ENCODE measurements at regions not wholly inside any gene's neighbourhood (a gene's known extent, or its start where the extent isn't known, plus 50 kb on each side); places are given as distances from the start of the nearest gene placed in this dataset.

DNA sequence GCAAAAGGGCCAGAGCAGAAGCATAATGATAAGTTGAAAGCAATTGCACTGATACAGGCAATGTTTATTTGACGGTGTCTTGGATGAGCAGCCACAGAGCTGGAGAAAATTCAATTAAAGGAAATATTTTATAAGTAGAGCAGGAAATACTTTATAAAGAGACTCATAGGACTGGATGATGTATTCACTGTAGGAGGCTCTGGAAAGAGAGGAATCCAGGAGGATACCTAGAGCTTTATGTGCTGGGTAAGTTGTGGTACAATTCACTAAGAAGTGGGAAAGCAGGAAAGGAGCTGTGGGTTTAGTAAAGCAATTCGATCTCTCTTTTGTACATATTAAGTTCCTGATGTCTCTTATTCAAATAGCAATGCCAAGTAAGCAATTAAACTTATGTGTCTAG, 86.3 kb downstream of the C6orf118 start:
- Mint-ChIP-seq H3K4me3 (no peak overlapping the region), H3K4me1 (ENCODE audit: low read depth) (no peaks in the 10 kb centered on the region), H3K9me3 (peaks cover 6% of the 10 kb centered on the region), H3K36me3 (ENCODE audit: low read depth) (no peaks in the 10 kb centered on the region), H3K27ac (no peak overlapping the region), H3K27me3 (no peaks in the 10 kb centered on the region)
- Histone ChIP-seq H3K9me3 (ENCODE audit: control insufficient read depth in 1 of 2, insufficient read depth in 1 of 2, low read length in 2 of 2) (no peaks in the 10 kb centered on the region), H3K36me3 (ENCODE audit: insufficient read depth, low read length) (no peaks in the 10 kb centered on the region), H3K27me3 (ENCODE audit: control insufficient read depth in 1 of 2, insufficient read depth in 2 of 2, low read length in 2 of 2) (no peaks in the 10 kb centered on the region), H3K4me1 (ENCODE audit: insufficient read depth, low read length) (no peaks in the 10 kb centered on the region), H3K4me3 (ENCODE audit: low read length) (no peak overlapping the region), H3K27ac (ENCODE audit: low read depth in 1 of 2, low read length in 2 of 2) (no peak overlapping the region)
- DNase-seq (no peak), ATAC-seq (ENCODE audit: poor library complexity) (no peak)
- CTCF ChIA-PET, result no interaction called here
- TF ChIP-seq, protein P1, sequence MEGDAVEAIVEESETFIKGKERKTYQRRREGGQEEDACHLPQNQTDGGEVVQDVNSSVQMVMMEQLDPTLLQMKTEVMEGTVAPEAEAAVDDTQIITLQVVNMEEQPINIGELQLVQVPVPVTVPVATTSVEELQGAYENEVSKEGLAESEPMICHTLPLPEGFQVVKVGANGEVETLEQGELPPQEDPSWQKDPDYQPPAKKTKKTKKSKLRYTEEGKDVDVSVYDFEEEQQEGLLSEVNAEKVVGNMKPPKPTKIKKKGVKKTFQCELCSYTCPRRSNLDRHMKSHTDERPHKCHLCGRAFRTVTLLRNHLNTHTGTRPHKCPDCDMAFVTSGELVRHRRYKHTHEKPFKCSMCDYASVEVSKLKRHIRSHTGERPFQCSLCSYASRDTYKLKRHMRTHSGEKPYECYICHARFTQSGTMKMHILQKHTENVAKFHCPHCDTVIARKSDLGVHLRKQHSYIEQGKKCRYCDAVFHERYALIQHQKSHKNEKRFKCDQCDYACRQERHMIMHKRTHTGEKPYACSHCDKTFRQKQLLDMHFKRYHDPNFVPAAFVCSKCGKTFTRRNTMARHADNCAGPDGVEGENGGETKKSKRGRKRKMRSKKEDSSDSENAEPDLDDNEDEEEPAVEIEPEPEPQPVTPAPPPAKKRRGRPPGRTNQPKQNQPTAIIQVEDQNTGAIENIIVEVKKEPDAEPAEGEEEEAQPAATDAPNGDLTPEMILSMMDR (IDR thresholded peaks at IDR 0.05), result no peak
- POLR2A ChIA-PET, result no interaction called here
- intact Hi-C loops (cut with DNase I, micrococcal nuclease), result no loop called here

- peaks cover 7% of the 10 kb centered on the region for H3K9me3 Mint-ChIP-seq
- H3K4me3 ChIP-seq (ENCODE audit: low read length), result no peak overlapping the region
- H3K36me3 Mint-ChIP-seq (ENCODE audit: low read depth), result no peaks in the 10 kb centered on the region
- H3K27me3 Mint-ChIP-seq, result no peaks in the 10 kb centered on the region
- no peaks in the 10 kb centered on the region for H3K4me1 Mint-ChIP-seq (ENCODE audit: low read depth)
- intact Hi-C loops (cut with DNase I, micrococcal nuclease), result no loop called here
- CTCF ChIA-PET, result no interaction called here
- no peaks in the 10 kb centered on the region for H3K4me1 ChIP-seq (ENCODE audit: insufficient read depth, low read length)
- H3K27ac Mint-ChIP-seq, result no peak overlapping the region
- H3K4me3 Mint-ChIP-seq, result no peak overlapping the region
- ATAC-seq (ENCODE audit: poor library complexity) (no peak), DNase-seq (no peak)
- no peaks in the 10 kb centered on the region for H3K27me3 ChIP-seq (ENCODE audit: control insufficient read depth in 1 of 2, insufficient read depth in 2 of 2, low read length in 2 of 2)
- TF ChIP-seq, protein P1 (IDR thresholded peaks at IDR 0.05), result no peak
- no peaks in the 10 kb centered on the region for H3K36me3 ChIP-seq (ENCODE audit: insufficient read depth, low read length)
- H3K27ac ChIP-seq (ENCODE audit: low read depth in 1 of 2, low read length in 2 of 2), result no peak overlapping the region
- POLR2A ChIA-PET, result no interaction called here
- H3K9me3 ChIP-seq (ENCODE audit: control insufficient read depth in 1 of 2, insufficient read depth in 1 of 2, low read length in 2 of 2), result no peaks in the 10 kb centered on the region
Measured at GRCh38 chr6:165222315-165223025, 86.9 kb downstream of the C6orf118 start.

DNA sequence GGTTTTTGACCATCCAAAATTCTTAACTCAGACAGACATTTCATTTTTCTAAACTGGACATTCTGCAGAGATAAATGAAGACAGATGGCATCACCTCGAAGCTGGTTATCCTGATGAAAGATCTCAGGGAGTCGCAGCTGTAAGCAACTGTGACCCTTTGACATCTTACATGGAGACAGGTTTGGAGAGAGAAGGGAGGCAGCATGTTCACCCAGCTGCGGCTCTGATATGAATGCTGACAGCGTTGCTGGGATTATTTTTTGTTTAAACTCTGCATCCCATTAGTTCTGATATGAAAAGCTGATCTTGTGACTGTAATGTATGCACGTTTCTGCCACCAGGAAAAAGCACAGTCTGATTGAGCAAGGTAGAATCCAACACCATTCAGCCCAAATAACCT, 89.4 kb downstream of the C6orf118 start:
- H3K4me3 Mint-ChIP-seq, result no peak overlapping the region
- no peaks in the 10 kb centered on the region for H3K4me1 ChIP-seq (ENCODE audit: insufficient read depth, low read length)
- TF ChIP-seq, protein P1 (IDR thresholded peaks at IDR 0.05), result no peak
- intact Hi-C loops (cut with DNase I, micrococcal nuclease), result no loop called here
- CTCF ChIA-PET, result no interaction called here
- POLR2A ChIA-PET, result no interaction called here
- H3K36me3 ChIP-seq (ENCODE audit: insufficient read depth, low read length), result no peaks in the 10 kb centered on the region
- no peak overlapping the region for H3K27ac Mint-ChIP-seq
- H3K9me3 ChIP-seq (ENCODE audit: control insufficient read depth in 1 of 2, insufficient read depth in 1 of 2, low read length in 2 of 2), result no peaks in the 10 kb centered on the region
- peaks cover 5% of the 10 kb centered on the region for H3K9me3 Mint-ChIP-seq
- H3K36me3 Mint-ChIP-seq (ENCODE audit: low read depth), result no peaks in the 10 kb centered on the region
- no peaks in the 10 kb centered on the region for H3K27me3 ChIP-seq (ENCODE audit: control insufficient read depth in 1 of 2, insufficient read depth in 2 of 2, low read length in 2 of 2)
- H3K27me3 Mint-ChIP-seq, result no peaks in the 10 kb centered on the region
- H3K4me3 ChIP-seq (ENCODE audit: low read length), result no peak overlapping the region
- DNase-seq (no peak), ATAC-seq (ENCODE audit: poor library complexity) (no peak)
- H3K4me1 Mint-ChIP-seq (ENCODE audit: low read depth), result no peaks in the 10 kb centered on the region
- H3K27ac ChIP-seq (ENCODE audit: low read depth in 1 of 2, low read length in 2 of 2), result no peak overlapping the region

Data from CD4-positive, alpha-beta T cell (primary cell).